ENCODE measurements at regions not wholly inside any gene's neighbourhood (a gene's known extent, or its start where the extent isn't known, plus 50 kb on each side); places are given as distances from the start of the nearest gene placed in this dataset.

DNA sequence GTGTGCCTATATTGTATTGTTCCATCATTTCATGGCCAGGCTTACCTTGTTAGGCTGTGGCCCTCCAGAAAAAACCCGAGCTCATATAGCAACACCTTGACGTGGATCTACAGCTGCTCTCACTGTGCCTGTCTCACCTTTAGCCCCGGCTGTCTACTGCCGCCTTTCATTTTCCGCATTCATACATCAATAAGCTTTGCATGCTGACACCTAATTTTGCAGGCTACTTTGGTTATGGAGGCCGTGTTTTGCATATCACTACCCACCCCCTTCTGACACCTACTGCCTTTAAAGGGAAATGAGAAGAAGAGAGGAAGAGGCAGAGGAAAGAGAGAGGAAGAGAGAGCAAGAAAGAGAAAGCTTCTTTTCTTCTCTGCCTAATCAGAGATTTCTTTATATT lies 702.9 kb downstream of the BCL11A start:
- no peak for DNase-seq (ENCODE audit: low read depth in 1 of 2, low spot score in 1 of 2)
- peaks cover 2% of the 10 kb centered on the region for H3K9me3 ChIP-seq (ENCODE audit: low read depth)
- TF ChIP-seq, protein P1, sequence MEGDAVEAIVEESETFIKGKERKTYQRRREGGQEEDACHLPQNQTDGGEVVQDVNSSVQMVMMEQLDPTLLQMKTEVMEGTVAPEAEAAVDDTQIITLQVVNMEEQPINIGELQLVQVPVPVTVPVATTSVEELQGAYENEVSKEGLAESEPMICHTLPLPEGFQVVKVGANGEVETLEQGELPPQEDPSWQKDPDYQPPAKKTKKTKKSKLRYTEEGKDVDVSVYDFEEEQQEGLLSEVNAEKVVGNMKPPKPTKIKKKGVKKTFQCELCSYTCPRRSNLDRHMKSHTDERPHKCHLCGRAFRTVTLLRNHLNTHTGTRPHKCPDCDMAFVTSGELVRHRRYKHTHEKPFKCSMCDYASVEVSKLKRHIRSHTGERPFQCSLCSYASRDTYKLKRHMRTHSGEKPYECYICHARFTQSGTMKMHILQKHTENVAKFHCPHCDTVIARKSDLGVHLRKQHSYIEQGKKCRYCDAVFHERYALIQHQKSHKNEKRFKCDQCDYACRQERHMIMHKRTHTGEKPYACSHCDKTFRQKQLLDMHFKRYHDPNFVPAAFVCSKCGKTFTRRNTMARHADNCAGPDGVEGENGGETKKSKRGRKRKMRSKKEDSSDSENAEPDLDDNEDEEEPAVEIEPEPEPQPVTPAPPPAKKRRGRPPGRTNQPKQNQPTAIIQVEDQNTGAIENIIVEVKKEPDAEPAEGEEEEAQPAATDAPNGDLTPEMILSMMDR (IDR thresholded peaks at IDR 0.05; ENCODE audit: low read depth, low read length): no peak
- H3K36me3 ChIP-seq: no peaks in the 10 kb centered on the region
- H3K27me3 ChIP-seq: no peaks in the 10 kb centered on the region
- no peak overlapping the region for H3K4me3 ChIP-seq
- no peaks in the 10 kb centered on the region for H3K4me1 ChIP-seq (ENCODE audit: low read depth)
- H3K27ac ChIP-seq: no peak overlapping the region

DNA sequence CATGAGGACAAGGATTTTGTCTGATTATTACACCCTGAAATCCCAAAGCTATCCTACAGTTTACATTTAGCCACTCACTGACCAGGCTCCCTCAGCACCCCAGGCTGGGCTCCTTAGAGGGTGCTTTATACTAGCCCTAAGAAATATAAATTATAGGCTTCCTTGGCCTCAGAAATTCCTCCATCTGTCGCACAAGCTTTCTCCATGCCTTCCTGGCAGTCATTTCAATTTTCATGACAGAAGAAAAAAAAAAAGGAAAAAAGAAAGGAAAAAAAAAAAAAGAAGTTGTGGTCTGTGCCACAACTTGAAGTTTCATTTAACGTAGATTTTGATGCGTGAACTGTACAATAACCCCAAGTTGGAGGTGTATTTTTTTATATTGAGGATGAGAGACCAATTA lies 719.5 kb downstream of the BCL11A start:
- no peak for DNase-seq (ENCODE audit: low read depth in 1 of 2, low spot score in 1 of 2)
- Histone ChIP-seq H3K9me3 (ENCODE audit: low read depth) (no peaks in the 10 kb centered on the region), H3K4me3 (no peak overlapping the region), H3K4me1 (ENCODE audit: low read depth) (no peaks in the 10 kb centered on the region), H3K27me3 (no peaks in the 10 kb centered on the region), H3K36me3 (no peaks in the 10 kb centered on the region), H3K27ac (no peak overlapping the region)
- TF ChIP-seq, protein P1 (IDR thresholded peaks at IDR 0.05; ENCODE audit: low read depth, low read length): no peak

DNA sequence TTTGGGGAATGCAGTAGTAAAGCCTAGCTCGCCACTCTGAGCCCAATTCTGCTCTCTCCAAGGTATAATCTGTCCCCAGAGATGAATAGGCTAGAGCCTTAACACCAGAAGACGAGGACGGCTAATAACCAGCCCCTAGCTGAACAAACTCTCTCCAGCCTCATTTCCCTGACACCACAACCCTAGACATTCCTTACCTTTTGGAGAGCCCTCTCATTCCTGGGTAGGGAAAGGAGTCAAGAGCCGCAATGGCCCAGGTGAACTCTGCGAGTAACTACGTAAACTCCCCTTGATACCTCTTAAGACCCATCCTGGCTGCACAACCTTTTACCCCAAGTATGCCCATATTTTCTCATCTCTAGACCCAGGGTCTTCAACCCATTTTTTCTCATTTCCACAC lies 722.9 kb downstream of the BCL11A start:
- Histone ChIP-seq H3K36me3 (no peaks in the 10 kb centered on the region), H3K4me3 (no peak overlapping the region), H3K27me3 (no peaks in the 10 kb centered on the region), H3K4me1 (ENCODE audit: low read depth) (no peaks in the 10 kb centered on the region), H3K9me3 (ENCODE audit: low read depth) (no peaks in the 10 kb centered on the region), H3K27ac (no peak overlapping the region)
- TF ChIP-seq, protein P1 (IDR thresholded peaks at IDR 0.05; ENCODE audit: low read depth, low read length): no peak
- DNase-seq (ENCODE audit: low read depth in 1 of 2, low spot score in 1 of 2): no peak

DNA sequence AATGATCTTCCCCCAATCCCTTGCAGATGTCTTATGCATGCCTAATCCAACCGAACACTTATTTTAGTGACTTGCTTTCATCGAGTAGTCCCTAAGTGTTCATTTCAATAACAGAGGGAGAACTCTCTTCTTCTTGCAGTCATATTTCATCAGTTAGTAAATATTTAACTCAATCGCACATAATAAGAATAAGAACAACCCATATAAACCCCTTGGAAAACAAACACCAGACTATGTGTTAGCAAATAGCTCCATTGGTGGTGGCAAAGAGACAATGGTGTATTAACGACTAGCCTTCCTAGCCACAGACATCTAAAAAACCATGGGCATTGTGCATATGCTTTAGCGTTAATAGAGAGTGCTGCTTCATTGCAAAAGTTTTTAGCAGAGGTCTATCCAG lies 725.8 kb downstream of the BCL11A start:
- DNase-seq (ENCODE audit: low read depth in 1 of 2, low spot score in 1 of 2): no peak
- H3K27ac ChIP-seq: no peak overlapping the region
- H3K36me3 ChIP-seq: no peaks in the 10 kb centered on the region
- H3K27me3 ChIP-seq: no peaks in the 10 kb centered on the region
- no peaks in the 10 kb centered on the region for H3K4me1 ChIP-seq (ENCODE audit: low read depth)
- no peaks in the 10 kb centered on the region for H3K9me3 ChIP-seq (ENCODE audit: low read depth)
- TF ChIP-seq, protein P1 (IDR thresholded peaks at IDR 0.05; ENCODE audit: low read depth, low read length): no peak
- H3K4me3 ChIP-seq: no peak overlapping the region

DNA sequence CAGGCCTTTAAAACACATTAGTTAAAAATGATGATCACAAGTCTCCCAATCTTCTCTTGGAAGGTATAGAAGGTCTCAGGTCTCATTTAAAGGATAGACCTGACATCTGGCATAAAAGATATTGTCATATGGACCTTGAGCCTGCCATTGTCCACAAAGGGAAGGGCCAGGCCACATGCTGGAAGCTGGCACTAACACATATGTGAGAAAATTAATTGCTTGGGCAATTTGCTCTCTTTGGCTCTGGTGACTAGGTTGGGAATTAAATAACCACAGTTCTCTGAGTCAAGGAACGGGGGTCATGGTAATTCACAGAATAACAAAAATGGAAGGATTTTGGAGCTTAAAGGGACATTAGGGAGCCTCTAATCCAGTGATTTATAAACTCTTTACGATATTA lies 727.3 kb downstream of the BCL11A start:
- Histone ChIP-seq H3K27ac (no peak overlapping the region), H3K4me1 (ENCODE audit: low read depth) (no peaks in the 10 kb centered on the region), H3K36me3 (no peaks in the 10 kb centered on the region), H3K9me3 (ENCODE audit: low read depth) (no peaks in the 10 kb centered on the region), H3K4me3 (no peak overlapping the region), H3K27me3 (no peaks in the 10 kb centered on the region)
- DNase-seq (ENCODE audit: low read depth in 1 of 2, low spot score in 1 of 2): no peak
- TF ChIP-seq, protein P1 (IDR thresholded peaks at IDR 0.05; ENCODE audit: low read depth, low read length): no peak

DNA sequence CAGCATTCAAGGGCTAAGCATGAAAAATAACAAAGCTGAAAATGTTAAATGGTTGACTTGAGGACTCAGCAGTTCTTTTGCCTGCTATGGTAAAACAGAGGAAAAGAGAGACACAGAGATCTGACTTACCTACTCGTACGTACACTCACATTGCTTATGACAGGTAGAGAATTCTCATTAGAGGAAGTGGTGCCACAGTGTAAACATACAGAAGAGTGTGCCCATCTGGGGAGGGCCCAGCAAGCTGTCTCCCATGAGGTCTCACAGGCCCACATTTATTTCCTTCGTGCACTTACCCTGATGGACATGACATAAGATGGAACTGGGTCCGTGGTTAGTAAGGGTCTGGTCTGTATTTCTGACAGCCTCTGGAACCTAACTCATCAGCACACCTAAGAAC lies 729.1 kb downstream of the BCL11A start:
- Histone ChIP-seq H3K4me3 (no peak overlapping the region), H3K9me3 (ENCODE audit: low read depth) (no peaks in the 10 kb centered on the region), H3K36me3 (no peaks in the 10 kb centered on the region), H3K4me1 (ENCODE audit: low read depth) (no peaks in the 10 kb centered on the region), H3K27ac (no peak overlapping the region), H3K27me3 (no peaks in the 10 kb centered on the region)
- TF ChIP-seq, protein P1 (IDR thresholded peaks at IDR 0.05; ENCODE audit: low read depth, low read length): no peak
- no peak for DNase-seq (ENCODE audit: low read depth in 1 of 2, low spot score in 1 of 2)
